C4-2B (cell line): ENCODE measurements at regions not wholly inside any gene's neighbourhood (a gene's known extent, or its start where the extent isn't known, plus 50 kb on each side); places are given as distances from the start of the nearest gene placed in this dataset.

ENCODE experiments used
- CTCF ChIP-seq: fragments of 450-650 bp; conservative IDR thresholded peaks from 2 replicates; pipeline ENCODE4 v1.5.1; 2017; ENCODE audit warnings: mild to moderate bottlenecking
- ZFX ChIP-seq: fragments of 450-650 bp; IDR thresholded peaks from 2 replicates; pipeline ENCODE4 v1.6.1; 2017

DNA sequence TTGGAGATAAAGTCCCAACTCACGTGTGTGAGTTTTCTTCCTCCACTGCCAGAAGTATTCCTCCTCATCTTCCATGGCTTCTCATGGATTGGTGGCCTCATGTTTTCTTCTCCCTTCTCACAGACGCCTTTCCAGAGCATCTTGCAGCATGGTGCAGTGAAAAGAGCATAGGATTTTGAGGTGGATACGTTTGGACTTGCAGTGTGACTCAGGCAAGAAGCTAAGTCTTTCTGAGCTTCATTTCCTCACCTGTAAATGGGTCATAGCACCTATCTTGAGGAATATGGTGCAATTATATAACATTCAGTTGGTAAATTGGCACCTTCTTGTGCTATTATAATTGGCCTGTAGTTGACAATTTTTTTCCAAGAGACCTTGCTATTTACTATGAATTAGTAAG lies 247.6 kb downstream of the RDH14 start:
- TF ChIP-seq CTCF (no peak), ZFX (no peak)
